ENCODE measurements at regions not wholly inside any gene's neighbourhood (a gene's known extent, or its start where the extent isn't known, plus 50 kb on each side); places are given as distances from the start of the nearest gene placed in this dataset.

GRCh38 chr5:28430565-28431178, 1392.3 kb upstream of the CDH9 start:
- TF ChIP-seq, protein P1, sequence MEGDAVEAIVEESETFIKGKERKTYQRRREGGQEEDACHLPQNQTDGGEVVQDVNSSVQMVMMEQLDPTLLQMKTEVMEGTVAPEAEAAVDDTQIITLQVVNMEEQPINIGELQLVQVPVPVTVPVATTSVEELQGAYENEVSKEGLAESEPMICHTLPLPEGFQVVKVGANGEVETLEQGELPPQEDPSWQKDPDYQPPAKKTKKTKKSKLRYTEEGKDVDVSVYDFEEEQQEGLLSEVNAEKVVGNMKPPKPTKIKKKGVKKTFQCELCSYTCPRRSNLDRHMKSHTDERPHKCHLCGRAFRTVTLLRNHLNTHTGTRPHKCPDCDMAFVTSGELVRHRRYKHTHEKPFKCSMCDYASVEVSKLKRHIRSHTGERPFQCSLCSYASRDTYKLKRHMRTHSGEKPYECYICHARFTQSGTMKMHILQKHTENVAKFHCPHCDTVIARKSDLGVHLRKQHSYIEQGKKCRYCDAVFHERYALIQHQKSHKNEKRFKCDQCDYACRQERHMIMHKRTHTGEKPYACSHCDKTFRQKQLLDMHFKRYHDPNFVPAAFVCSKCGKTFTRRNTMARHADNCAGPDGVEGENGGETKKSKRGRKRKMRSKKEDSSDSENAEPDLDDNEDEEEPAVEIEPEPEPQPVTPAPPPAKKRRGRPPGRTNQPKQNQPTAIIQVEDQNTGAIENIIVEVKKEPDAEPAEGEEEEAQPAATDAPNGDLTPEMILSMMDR (IDR thresholded peaks at IDR 0.05) = no peak
- TF ChIP-seq POLR2A (IDR thresholded peaks at IDR 0.05) (no peak), EP300 (IDR thresholded peaks at IDR 0.05) (no peak), POLR2AphosphoS5 (IDR thresholded peaks at IDR 0.05) (no peak)
